ENCODE measurements at regions not wholly inside any gene's neighbourhood (a gene's known extent, or its start where the extent isn't known, plus 50 kb on each side); places are given as distances from the start of the nearest gene placed in this dataset.
"Not testable (repeated sequence)": the region's sequence is repeated elsewhere in the genome, so short reads cannot be mapped to it uniquely, and the experiment has no call there.

DNA sequence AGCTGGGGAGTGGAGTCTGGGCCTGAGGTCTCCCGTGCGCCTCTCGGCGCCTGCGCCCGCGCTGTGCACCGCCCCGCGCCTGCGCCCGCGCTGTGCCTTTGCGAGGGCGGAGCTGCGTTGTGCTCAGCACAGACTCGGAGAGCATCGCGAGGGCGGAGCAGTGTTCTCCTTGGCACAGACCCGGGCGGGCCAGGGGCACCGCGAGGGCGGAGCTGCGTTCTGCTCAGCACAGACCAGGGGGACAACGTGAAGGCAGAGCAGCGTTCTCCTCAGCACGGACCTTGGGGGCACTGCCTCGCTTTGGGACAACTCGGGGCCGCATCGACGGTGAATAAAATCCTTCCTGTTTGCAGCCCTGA, 2968.4 kb downstream of the RPIA start:
- not testable (repeated sequence) for H3K27ac ChIP-seq (ENCODE audit: low read depth, low read length); H3K36me3 ChIP-seq (ENCODE audit: insufficient read depth, low read length); H2AFZ ChIP-seq (ENCODE audit: low read length, unreplicated experiment); H3K79me2 ChIP-seq (ENCODE audit: control insufficient read depth, insufficient read depth, low read length, unreplicated experiment); H3K4me1 ChIP-seq (ENCODE audit: control insufficient read depth, insufficient read depth, low read length, unreplicated experiment); H3K27me3 ChIP-seq (ENCODE audit: insufficient read depth, low read length)
- peak overlapping the region; percentile 54; the same call in 1 of the 2 replicates for H3K4me3 ChIP-seq (ENCODE audit: low read depth, low read length)

- not testable (repeated sequence) for H3K27ac ChIP-seq (ENCODE audit: low read depth, low read length); H3K27me3 ChIP-seq (ENCODE audit: insufficient read depth, low read length); H2AFZ ChIP-seq (ENCODE audit: low read length, unreplicated experiment)
Observed at GRCh38 chr2:91667341-91667740, 2975.9 kb downstream of the RPIA start.

GRCh38 chr2:91685541-91685940, 2994.1 kb downstream of the RPIA start:
- not testable (repeated sequence) for H3K27ac ChIP-seq (ENCODE audit: low read depth, low read length)

More at GRCh38 chr2:91667341-91667740, 2975.9 kb downstream of the RPIA start:
- not testable (repeated sequence) for H3K79me2 ChIP-seq (ENCODE audit: control insufficient read depth, insufficient read depth, low read length, unreplicated experiment); H3K4me3 ChIP-seq (ENCODE audit: low read depth, low read length); H3K4me1 ChIP-seq (ENCODE audit: control insufficient read depth, insufficient read depth, low read length, unreplicated experiment); H3K36me3 ChIP-seq (ENCODE audit: insufficient read depth, low read length)

GRCh38 chr2:91686046-91686445, 2994.6 kb downstream of the RPIA start:
- H3K27me3 ChIP-seq (ENCODE audit: insufficient read depth, low read length); H3K27ac ChIP-seq (ENCODE audit: low read depth, low read length): not testable (repeated sequence)

More at GRCh38 chr2:91685541-91685940, 2994.1 kb downstream of the RPIA start:
- not testable (repeated sequence) for H3K79me2 ChIP-seq (ENCODE audit: control insufficient read depth, insufficient read depth, low read length, unreplicated experiment); H2AFZ ChIP-seq (ENCODE audit: low read length, unreplicated experiment); H3K4me3 ChIP-seq (ENCODE audit: low read depth, low read length); H3K27me3 ChIP-seq (ENCODE audit: insufficient read depth, low read length); H3K36me3 ChIP-seq (ENCODE audit: insufficient read depth, low read length); H3K4me1 ChIP-seq (ENCODE audit: control insufficient read depth, insufficient read depth, low read length, unreplicated experiment)

More at GRCh38 chr2:91686046-91686445, 2994.6 kb downstream of the RPIA start:
- not testable (repeated sequence) for H3K36me3 ChIP-seq (ENCODE audit: insufficient read depth, low read length); H3K4me1 ChIP-seq (ENCODE audit: control insufficient read depth, insufficient read depth, low read length, unreplicated experiment); H2AFZ ChIP-seq (ENCODE audit: low read length, unreplicated experiment); H3K79me2 ChIP-seq (ENCODE audit: control insufficient read depth, insufficient read depth, low read length, unreplicated experiment); H3K4me3 ChIP-seq (ENCODE audit: low read depth, low read length)
